Chondrocyte (in vitro differentiated cells): ENCODE measurements at regions not wholly inside any gene's neighbourhood (a gene's known extent, or its start where the extent isn't known, plus 50 kb on each side); places are given as distances from the start of the nearest gene placed in this dataset.

Experiments used
- DNase-seq: peaks from one replicate; pipeline ENCODE4 v3.0.0; 2021; ENCODE audit warnings: mixed read lengths, low spot score
- H3K27ac Mint-ChIP-seq: one replicate; pipeline ENCODE4 v1.8.0; 2021; ENCODE audit warnings: mild to moderate bottlenecking, moderate library complexity, mixed read lengths; ENCODE audit not compliant: unreplicated experiment
- H3K27me3 Mint-ChIP-seq: 2 replicates; pipeline ENCODE4 v1.8.0; 2021; ENCODE audit warnings: low read depth, mixed read lengths
- H3K36me3 Mint-ChIP-seq: 2 replicates; pipeline ENCODE4 v1.8.0; 2021; ENCODE audit warnings: low read depth, mixed read lengths
- H3K4me1 Mint-ChIP-seq: 2 replicates; pipeline ENCODE4 v1.8.0; 2021; ENCODE audit warnings: low read depth, mild to moderate bottlenecking, mixed read lengths
- H3K4me3 Mint-ChIP-seq: one replicate; pipeline ENCODE4 v1.8.0; 2021; ENCODE audit warnings: mild to moderate bottlenecking, moderate library complexity, mixed read lengths; ENCODE audit not compliant: unreplicated experiment
- H3K9me3 Mint-ChIP-seq: 2 replicates; pipeline ENCODE4 v1.8.0; 2021; ENCODE audit warnings: low read depth, mixed read lengths
- CTCF ChIP-seq: fragments of 200-600 bp; sonication (generic); IDR thresholded peaks from 2 replicates; pipeline ENCODE4 v1.5.0; 2021; ENCODE audit warnings: antibody characterized with exemption, mild to moderate bottlenecking, moderate library complexity

GRCh38 chr3:6771171-6771570, 89.7 kb upstream of the GRM7 start:
- Mint-ChIP-seq H3K27me3 (no peaks in the 10 kb centered on the region), H3K4me1 (no peaks in the 10 kb centered on the region), H3K27ac (no peak overlapping the region), H3K36me3 (no peaks in the 10 kb centered on the region), H3K9me3 (peaks cover 10% of the 10 kb centered on the region), H3K4me3 (no peak overlapping the region)
- TF ChIP-seq CTCF = no peak
- no peak for DNase-seq

- Mint-ChIP-seq H3K4me3 (no peak overlapping the region), H3K4me1 (no peaks in the 10 kb centered on the region), H3K36me3 (no peaks in the 10 kb centered on the region), H3K27me3 (no peaks in the 10 kb centered on the region), H3K9me3 (no peaks in the 10 kb centered on the region), H3K27ac (no peak overlapping the region)
- DNase-seq = no peak
- no peak for TF ChIP-seq CTCF
These were observed 81.8 kb upstream of the GRM7 start for GRCh38 chr3:6779140-6779539.

GRCh38 chr3:6781092-6781491, 79.8 kb upstream of the GRM7 start:
- no peak for DNase-seq
- Mint-ChIP-seq H3K27me3 (no peaks in the 10 kb centered on the region), H3K36me3 (no peaks in the 10 kb centered on the region), H3K4me3 (no peak overlapping the region), H3K4me1 (no peaks in the 10 kb centered on the region), H3K9me3 (no peaks in the 10 kb centered on the region), H3K27ac (no peak overlapping the region)
- TF ChIP-seq CTCF = no peak

GRCh38 chr3:6785726-6786125, 75.2 kb upstream of the GRM7 start:
- no peak for DNase-seq
- H3K27me3 Mint-ChIP-seq = peaks cover 1% of the 10 kb centered on the region
- H3K27ac Mint-ChIP-seq = no peak overlapping the region
- H3K36me3 Mint-ChIP-seq = no peaks in the 10 kb centered on the region
- no peak overlapping the region for H3K4me3 Mint-ChIP-seq
- TF ChIP-seq CTCF = no peak
- no peaks in the 10 kb centered on the region for H3K4me1 Mint-ChIP-seq
- no peaks in the 10 kb centered on the region for H3K9me3 Mint-ChIP-seq

GRCh38 chr3:6791161-6791560, 69.8 kb upstream of the GRM7 start:
- Mint-ChIP-seq H3K4me3 (no peak overlapping the region), H3K36me3 (no peaks in the 10 kb centered on the region), H3K27ac (no peak overlapping the region), H3K27me3 (peaks cover 1% of the 10 kb centered on the region), H3K4me1 (no peaks in the 10 kb centered on the region), H3K9me3 (no peaks in the 10 kb centered on the region)
- no peak for DNase-seq
- TF ChIP-seq CTCF = peak; percentile 58
